ENCODE measurements at regions not wholly inside any gene's neighbourhood (a gene's known extent, or its start where the extent isn't known, plus 50 kb on each side); places are given as distances from the start of the nearest gene placed in this dataset.

DNA sequence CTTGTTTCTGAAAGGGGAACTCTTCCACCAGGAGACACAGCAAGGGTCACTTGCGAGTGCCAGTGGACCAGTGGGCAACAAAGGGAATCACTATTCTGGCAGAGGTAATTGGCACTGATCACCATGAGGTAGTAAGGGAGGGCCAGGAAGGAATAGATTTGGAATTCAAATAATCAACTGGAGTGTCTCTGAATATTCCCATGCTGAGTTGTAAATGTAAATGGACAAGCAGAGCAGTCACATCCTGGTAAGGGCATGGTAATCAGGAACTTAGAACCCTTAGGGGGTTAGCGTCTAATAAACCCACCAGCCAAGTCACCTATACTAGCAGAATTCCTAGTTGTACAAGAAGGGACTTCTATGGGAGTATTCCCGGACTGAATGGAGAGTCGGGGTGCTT lies 178.5 kb upstream of the UGT8 start:
- no peak for TF ChIP-seq CTCF (conservative IDR thresholded peaks at IDR 0.05)
- no peak for TF ChIP-seq ZFX (IDR thresholded peaks at IDR 0.05)
